22Rv1 (cell line): ENCODE measurements at regions not wholly inside any gene's neighbourhood (a gene's known extent, or its start where the extent isn't known, plus 50 kb on each side); places are given as distances from the start of the nearest gene placed in this dataset.

ENCODE experiments used
- H3K27ac ChIP-seq: fragments of 450-650 bp; 2 replicates; pipeline ENCODE4 v1.5.1; 2017
- ZFX ChIP-seq: fragments of 450-650 bp; IDR thresholded peaks from 2 replicates; pipeline ENCODE4 v1.6.1; 2017; ENCODE audit warnings: antibody characterized with exemption, borderline replicate concordance
- TF ChIP-seq, protein P1 (sequence below): fragments of 450-650 bp; IDR thresholded peaks from 2 replicates; pipeline ENCODE4 v1.5.1; 2017; ENCODE audit warnings: mild to moderate bottlenecking

DNA sequence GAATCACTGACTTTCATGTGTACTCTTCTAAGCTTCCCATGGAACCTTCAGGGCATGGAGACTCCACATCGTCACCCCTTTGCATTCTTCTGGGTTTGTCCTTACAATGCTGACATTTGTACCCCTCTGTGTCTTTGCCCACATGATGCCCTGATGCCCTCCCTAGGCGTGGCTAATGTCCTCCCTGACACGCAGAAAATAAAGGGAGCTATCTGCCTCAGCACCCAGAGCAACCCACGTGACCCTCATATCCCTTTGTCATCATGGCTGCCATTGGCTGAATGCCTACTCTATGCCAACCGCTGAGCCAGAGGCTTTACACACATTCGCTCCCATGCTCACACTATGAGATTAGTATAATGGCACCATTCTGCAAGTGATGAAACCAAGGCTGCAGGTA lies 86.4 kb upstream of the KLHL29 start:
- no peak overlapping the region for H3K27ac ChIP-seq
- TF ChIP-seq, protein P1, sequence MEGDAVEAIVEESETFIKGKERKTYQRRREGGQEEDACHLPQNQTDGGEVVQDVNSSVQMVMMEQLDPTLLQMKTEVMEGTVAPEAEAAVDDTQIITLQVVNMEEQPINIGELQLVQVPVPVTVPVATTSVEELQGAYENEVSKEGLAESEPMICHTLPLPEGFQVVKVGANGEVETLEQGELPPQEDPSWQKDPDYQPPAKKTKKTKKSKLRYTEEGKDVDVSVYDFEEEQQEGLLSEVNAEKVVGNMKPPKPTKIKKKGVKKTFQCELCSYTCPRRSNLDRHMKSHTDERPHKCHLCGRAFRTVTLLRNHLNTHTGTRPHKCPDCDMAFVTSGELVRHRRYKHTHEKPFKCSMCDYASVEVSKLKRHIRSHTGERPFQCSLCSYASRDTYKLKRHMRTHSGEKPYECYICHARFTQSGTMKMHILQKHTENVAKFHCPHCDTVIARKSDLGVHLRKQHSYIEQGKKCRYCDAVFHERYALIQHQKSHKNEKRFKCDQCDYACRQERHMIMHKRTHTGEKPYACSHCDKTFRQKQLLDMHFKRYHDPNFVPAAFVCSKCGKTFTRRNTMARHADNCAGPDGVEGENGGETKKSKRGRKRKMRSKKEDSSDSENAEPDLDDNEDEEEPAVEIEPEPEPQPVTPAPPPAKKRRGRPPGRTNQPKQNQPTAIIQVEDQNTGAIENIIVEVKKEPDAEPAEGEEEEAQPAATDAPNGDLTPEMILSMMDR = no peak
- no peak for TF ChIP-seq ZFX

DNA sequence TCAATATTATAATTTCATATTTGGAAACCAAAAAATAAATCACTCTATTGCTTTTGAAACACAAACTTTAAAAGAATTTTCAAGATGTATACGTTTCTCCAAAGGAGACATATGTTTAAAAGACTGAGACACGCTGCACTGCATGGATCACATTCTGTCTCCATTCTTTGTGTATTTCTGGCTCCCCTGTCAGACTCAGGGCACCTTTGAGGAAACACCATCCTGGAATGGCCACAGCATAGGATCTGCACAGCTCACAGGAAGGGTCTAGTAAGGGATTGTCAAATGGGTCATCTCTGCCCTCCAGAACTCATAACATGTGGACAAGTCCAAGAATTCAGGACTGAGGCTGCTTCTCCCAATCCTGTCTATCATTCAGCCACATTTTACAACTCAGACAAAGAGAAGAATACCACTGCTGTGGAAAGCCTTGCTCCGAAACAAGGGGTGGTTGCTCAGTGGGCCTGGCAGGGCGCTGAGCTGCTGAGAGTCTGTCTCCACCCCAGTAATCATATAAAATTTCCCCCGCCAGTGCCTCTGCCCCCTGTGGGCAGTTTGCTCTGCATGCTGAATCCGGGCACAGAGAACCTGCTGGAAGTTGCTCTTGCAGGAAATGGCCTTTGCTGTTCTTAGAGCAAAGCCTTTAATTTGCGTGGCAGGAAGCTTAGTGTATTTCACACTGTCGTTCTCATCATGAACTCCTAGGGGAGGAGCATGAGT lies 85.3 kb upstream of the KLHL29 start:
- TF ChIP-seq ZFX = no peak
- TF ChIP-seq, protein P1 = no peak
- H3K27ac ChIP-seq = no peak overlapping the region

DNA sequence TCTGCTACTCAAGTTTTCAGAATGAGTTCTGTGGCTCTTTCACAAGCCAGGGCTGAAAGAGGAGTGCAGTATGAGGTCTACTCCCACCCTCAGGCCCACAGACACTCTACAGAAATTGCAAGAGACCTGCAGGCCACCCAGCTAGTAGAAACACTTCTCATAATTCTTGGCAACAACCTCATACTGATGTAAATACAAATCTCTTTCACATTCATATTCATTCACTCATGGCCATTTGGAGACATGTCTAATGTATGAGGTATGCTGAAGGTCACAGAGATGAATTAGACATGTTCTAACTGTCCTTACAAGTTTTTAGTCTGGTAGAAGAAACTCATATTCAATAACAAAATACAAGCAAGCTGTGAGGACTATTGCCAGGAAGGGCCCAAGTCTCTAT lies 83.8 kb upstream of the KLHL29 start:
- TF ChIP-seq, protein P1 = no peak
- no peak for TF ChIP-seq ZFX
- no peak overlapping the region for H3K27ac ChIP-seq

DNA sequence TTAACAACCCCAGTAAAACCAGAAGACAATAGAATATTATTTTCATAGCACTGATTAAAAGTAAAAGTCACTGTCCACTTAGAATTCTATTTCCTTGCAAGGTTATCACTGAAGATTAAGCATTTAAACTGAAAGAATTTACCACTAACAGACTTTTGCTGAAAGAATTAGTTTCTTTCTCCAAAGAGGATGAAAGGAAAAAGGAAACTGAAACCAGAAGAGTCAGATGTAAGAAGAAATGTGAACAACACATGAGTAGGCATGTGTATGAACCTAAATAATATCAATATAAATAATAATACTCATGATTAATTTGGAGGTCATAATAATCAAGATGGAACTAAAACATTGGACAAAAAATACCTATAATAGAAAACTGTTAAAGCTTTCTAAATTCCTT lies 82.4 kb upstream of the KLHL29 start:
- no peak overlapping the region for H3K27ac ChIP-seq
- no peak for TF ChIP-seq ZFX
- TF ChIP-seq, protein P1 = no peak

DNA sequence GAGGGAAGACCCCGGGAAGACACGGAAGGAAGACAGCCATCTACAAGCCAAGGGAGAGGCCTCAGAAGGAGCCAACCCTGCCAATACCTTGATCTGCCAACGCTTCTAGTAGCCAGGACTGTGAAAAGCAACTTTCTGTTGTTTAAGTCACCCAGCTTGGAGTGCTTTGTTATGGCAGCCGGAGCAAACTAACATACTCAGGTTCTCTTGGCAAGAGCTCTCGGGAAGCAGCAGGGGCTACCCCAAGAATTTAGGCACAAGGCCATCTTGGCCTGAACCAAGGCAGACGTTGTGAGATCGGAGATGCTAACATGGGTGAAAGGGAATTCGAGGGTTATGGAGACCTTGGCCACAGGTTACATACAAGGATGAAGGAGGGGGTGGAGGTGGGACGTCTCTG lies 78.6 kb upstream of the KLHL29 start:
- TF ChIP-seq, protein P1 = no peak
- no peak for TF ChIP-seq ZFX

DNA sequence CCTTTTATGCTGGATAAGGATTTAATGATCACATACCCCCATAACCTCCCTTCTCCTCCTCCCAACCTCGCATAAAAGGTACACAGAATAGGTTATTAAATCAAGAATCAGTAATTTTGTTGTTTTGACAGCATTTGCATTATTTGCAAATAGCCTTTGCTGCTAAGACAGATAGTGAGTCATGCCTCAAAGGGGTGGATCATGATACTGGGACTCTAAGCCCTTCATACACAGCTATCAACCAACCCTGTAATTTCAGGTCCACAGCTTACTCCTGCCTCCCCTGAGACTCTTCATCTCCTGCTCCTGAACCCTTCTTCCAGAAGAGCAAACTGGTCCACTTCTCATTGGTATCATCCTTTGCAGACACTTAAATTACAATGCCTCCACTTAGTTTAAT lies 73.8 kb upstream of the KLHL29 start:
- no peak overlapping the region for H3K27ac ChIP-seq
- TF ChIP-seq ZFX = no peak
- TF ChIP-seq, protein P1 = no peak

More for the DNA sequence above, 78.6 kb upstream of the KLHL29 start:
- H3K27ac ChIP-seq = no peak overlapping the region

DNA sequence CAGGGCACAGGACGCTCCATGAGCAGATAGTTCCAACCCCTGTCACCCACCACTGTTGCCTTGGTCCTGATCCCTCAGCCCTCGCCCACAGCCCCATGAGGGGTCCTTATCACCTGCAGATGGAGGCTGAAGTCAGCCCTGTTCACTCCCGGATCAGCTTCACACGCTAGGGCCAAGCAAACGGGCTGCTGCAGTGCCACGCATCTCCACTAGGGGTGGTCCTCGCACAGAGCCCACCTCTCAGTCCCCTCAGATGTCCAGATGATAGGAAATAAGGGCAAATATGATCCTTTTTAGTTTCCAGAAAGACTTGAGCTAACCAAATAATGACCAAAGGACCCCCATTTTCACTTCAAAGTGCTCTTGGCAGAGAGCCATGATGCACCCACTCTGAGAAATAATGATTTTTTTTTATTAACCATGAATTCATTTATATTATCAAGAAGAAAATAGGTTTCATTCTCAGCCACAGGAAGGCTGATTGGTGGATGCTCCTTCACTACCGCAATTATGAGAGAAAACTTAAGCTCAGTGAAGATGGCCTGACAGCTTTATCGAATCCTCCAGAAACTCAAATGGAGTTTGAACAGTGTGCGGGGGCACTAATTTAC lies 71.9 kb upstream of the KLHL29 start:
- TF ChIP-seq, protein P1 = peak; percentile 72
- no peak for TF ChIP-seq ZFX
- H3K27ac ChIP-seq = no peak overlapping the region
